ENCODE measurements at regions not wholly inside any gene's neighbourhood (a gene's known extent, or its start where the extent isn't known, plus 50 kb on each side); places are given as distances from the start of the nearest gene placed in this dataset.

- no peak overlapping the region for H3K9ac ChIP-seq (replicated peaks; ENCODE audit: extremely low read depth, insufficient read depth, low read length)
- no peak for FAIRE-seq
- H2AFZ ChIP-seq (ENCODE audit: low read depth, low read length) = no peak overlapping the region
- dilution Hi-C loops (cut with MboI; ENCODE audit: extremely low pct_ligation_motif_present, low sequenced_read_pairs) = no loop called here
- H3K9me1 ChIP-seq (replicated peaks; ENCODE audit: control insufficient read depth, extremely low read depth, insufficient read depth, low read length) = no peaks in the 10 kb centered on the region
- CTCF ChIA-PET = no interaction called here
- H3K4me2 ChIP-seq (ENCODE audit: insufficient read depth, low read length) = no peak overlapping the region
- POLR2A ChIA-PET = no interaction called here
- H3K4me1 ChIP-seq (ENCODE audit: control insufficient read depth, extremely low read depth, insufficient read depth, low read length) = no peaks in the 10 kb centered on the region
- H3K36me3 ChIP-seq (ENCODE audit: control insufficient read depth in 2 of 2, extremely low read depth in 1 of 2, insufficient read depth in 2 of 2, low read length in 2 of 2) = no peaks in the 10 kb centered on the region
- intact Hi-C loops (cut with micrococcal nuclease) = no loop called here
- TF ChIP-seq POLR2AphosphoS5 (IDR thresholded peaks at IDR 0.05; ENCODE audit: insufficient read depth, low read depth, low read length) = no peak
- no peak for TF ChIP-seq EZH2 (IDR thresholded peaks at IDR 0.05; ENCODE audit: borderline replicate concordance, low read depth, low read length, severe bottlenecking)
- no peak for TF ChIP-seq FOS (IDR thresholded peaks at IDR 0.05; ENCODE audit: borderline replicate concordance, insufficient read depth, low read length)
- TF ChIP-seq POLR2A (IDR thresholded peaks at IDR 0.05; ENCODE audit: low read depth, low read length) = no peak
- TF ChIP-seq CTCF (IDR thresholded peaks at IDR 0.05; ENCODE audit: extremely low read depth in 1 of 2, insufficient read depth in 1 of 2, low read depth in 1 of 2, low read length in 2 of 2) = no peak
- no peak for TF ChIP-seq GATA2 (IDR thresholded peaks at IDR 0.05; ENCODE audit: insufficient read depth, insufficient read length, low read depth, low read length)
- TF ChIP-seq MYC (IDR thresholded peaks at IDR 0.05; ENCODE audit: low read depth, low read length) = no peak
- TF ChIP-seq JUN (IDR thresholded peaks at IDR 0.05; ENCODE audit: borderline replicate concordance, insufficient read depth, insufficient read length, low read depth) = no peak
- TF ChIP-seq, protein P1, sequence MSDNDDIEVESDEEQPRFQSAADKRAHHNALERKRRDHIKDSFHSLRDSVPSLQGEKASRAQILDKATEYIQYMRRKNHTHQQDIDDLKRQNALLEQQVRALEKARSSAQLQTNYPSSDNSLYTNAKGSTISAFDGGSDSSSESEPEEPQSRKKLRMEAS (IDR thresholded peaks at IDR 0.05; ENCODE audit: insufficient read depth, insufficient read length) = no peak
- DNase-seq (ENCODE audit: low read depth, low spot score) = no peak
- no peaks in the 10 kb centered on the region for H3K27me3 ChIP-seq (ENCODE audit: control insufficient read depth in 2 of 2, insufficient read depth in 2 of 2, low read length in 2 of 2)
- H3K4me3 ChIP-seq (replicated peaks in 1 of 3; ENCODE audit: insufficient read depth in 1 of 3, low read depth in 1 of 3, low read length in 3 of 3) = no peak overlapping the region
- no peak overlapping the region for H3K27ac ChIP-seq (ENCODE audit: insufficient read depth, low read depth, low read length)
- H3K9me3 ChIP-seq (replicated peaks; ENCODE audit: control insufficient read depth, insufficient read depth, low read length) = no peaks in the 10 kb centered on the region
- H3K79me2 ChIP-seq (ENCODE audit: control insufficient read depth, insufficient read depth, low read length) = no peaks in the 10 kb centered on the region
- no TSS peak for BruUV-seq (replicated peaks)
- no peaks in the 10 kb centered on the region for H4K20me1 ChIP-seq (replicated peaks; ENCODE audit: control insufficient read depth, extremely low read depth, insufficient read depth, low read length)
Measured at GRCh38 chr4:43886196-43886595, 562.4 kb downstream of the KCTD8 start.
